OCI-LY7 (cell line): ENCODE measurements at regions not wholly inside any gene's neighbourhood (a gene's known extent, or its start where the extent isn't known, plus 50 kb on each side); places are given as distances from the start of the nearest gene placed in this dataset.

Source experiments
- BruUV-seq: library from RNA; stranded (reverse); fragments of 400-500 nt; replicated peaks from 2 replicates; lab custom pipeline; 2021; lab: Mats Ljungman, UMichigan
- CTCF ChIA-PET: fragments of 300-600 bp; sonication (Branson Sonifier 250); formaldehyde crosslinking; loops from one replicate; lab custom pipeline; 2022; ENCODE audit warnings: antibody characterized with exemption; ENCODE audit not compliant: unreplicated experiment; lab: Charles Lee
- POLR2A ChIA-PET: fragments of 300-600 bp; sonication (Branson Sonifier 250); formaldehyde crosslinking; loops from one replicate; lab custom pipeline; 2022; ENCODE audit warnings: antibody characterized with exemption; lab: Charles Lee
- DNase-seq: peaks from one replicate; pipeline ENCODE4 v3.0.0-alpha.2; 2015; ENCODE audit warnings: low spot score
- H2AFZ ChIP-seq: fragments of 200-600 bp; sonication (generic), shearing (Covaris generic); 2 replicates; pipeline ENCODE4 v1.6.1; 2014; ENCODE audit warnings: mild to moderate bottlenecking, antibody characterized with exemption, low read length, moderate library complexity
- H3K27ac ChIP-seq: fragments of 200-600 bp; sonication (generic); 2 replicates; pipeline ENCODE4 v1.5.1; 2014; ENCODE audit warnings: mixed run types, low read depth, mild to moderate bottlenecking, moderate library complexity, low read length, inconsistent platforms; ENCODE audit not compliant: poor library complexity, severe bottlenecking
- H3K36me3 ChIP-seq: fragments of 200-600 bp; sonication (generic); 2 replicates; pipeline ENCODE4 v1.6.1; 2014; ENCODE audit warnings: mild to moderate bottlenecking, antibody characterized with exemption, low read length, moderate library complexity, mixed read lengths; ENCODE audit not compliant: insufficient read depth
- H3K4me1 ChIP-seq: fragments of 200-600 bp; sonication (generic); 2 replicates; pipeline ENCODE4 v1.5.1; 2014; ENCODE audit warnings: mild to moderate bottlenecking, low read length; ENCODE audit not compliant: insufficient read depth, poor library complexity, severe bottlenecking
- H3K4me2 ChIP-seq: fragments of 200-600 bp; sonication (generic); 2 replicates; pipeline ENCODE4 v1.6.1; 2014; ENCODE audit warnings: mild to moderate bottlenecking, low read length
- H3K4me3 ChIP-seq: fragments of 200-600 bp; sonication (generic); 2 replicates; pipeline ENCODE4 v1.5.1; 2014; ENCODE audit warnings: mild to moderate bottlenecking, low read depth, low read length; ENCODE audit not compliant: poor library complexity, severe bottlenecking
- H3K79me2 ChIP-seq: fragments of 200-600 bp; sonication (generic); 2 replicates; pipeline ENCODE4 v1.6.1; 2016; ENCODE audit warnings: low read depth, mild to moderate bottlenecking, low read length, moderate library complexity, mixed read lengths; ENCODE audit not compliant: insufficient read depth
- H3K9me2 ChIP-seq: fragments of 200-600 bp; sonication (generic); 2 replicates; pipeline ENCODE4 v1.6.1; 2016; ENCODE audit warnings: mild to moderate bottlenecking, low read length, mixed read lengths; ENCODE audit not compliant: insufficient read depth
- H3K9me3 ChIP-seq: fragments of 200-600 bp; sonication (generic); 2 replicates; pipeline ENCODE4 v1.6.1; 2014; ENCODE audit warnings: mild to moderate bottlenecking, mixed run types, low read length, mixed read lengths
- H4K20me1 ChIP-seq: fragments of 200-600 bp; sonication (generic); 2 replicates; pipeline ENCODE4 v1.6.1; 2014; ENCODE audit warnings: mild to moderate bottlenecking, antibody characterized with exemption, low read length, moderate library complexity, mixed read lengths; ENCODE audit not compliant: insufficient read depth
- EZH2phosphoT487 ChIP-seq: fragments of 200-600 bp; sonication (generic); IDR thresholded peaks from 2 replicates; pipeline ENCODE4 v1.6.1; 2018; ENCODE audit warnings: low read depth, borderline replicate concordance, mild to moderate bottlenecking, mixed run types, antibody characterized with exemption, low read length, moderate library complexity, mixed read lengths
- intact Hi-C: fragments of 100-400 bp; cut with micrococcal nuclease; formaldehyde crosslinking; loops from one replicate; pipeline ENCODE4 v1.10.0; 2022; ENCODE audit not compliant: unreplicated experiment
- TF ChIP-seq, protein P1 (sequence below): fragments of 200-600 bp; sonication (generic); conservative IDR thresholded peaks from 2 replicates; pipeline ENCODE4 v1.5.1; 2014; ENCODE audit warnings: mild to moderate bottlenecking, antibody characterized with exemption, low read length, moderate library complexity, mixed read lengths

GRCh38 chr16:85541181-85541580 lies 71.9 kb upstream of the GSE1 start:
- Histone ChIP-seq H3K9me2 (no peaks in the 10 kb centered on the region), H3K4me3 (no peak overlapping the region), H3K4me2 (no peak overlapping the region), H3K4me1 (no peaks in the 10 kb centered on the region), H4K20me1 (no peaks in the 10 kb centered on the region), H3K79me2 (no peaks in the 10 kb centered on the region), H3K27ac (no peak overlapping the region), H3K9me3 (no peaks in the 10 kb centered on the region), H2AFZ (no peak overlapping the region), H3K36me3 (no peaks in the 10 kb centered on the region)
- DNase-seq: no peak
- BruUV-seq: no TSS peak
- TF ChIP-seq EZH2phosphoT487: no peak
- TF ChIP-seq, protein P1, sequence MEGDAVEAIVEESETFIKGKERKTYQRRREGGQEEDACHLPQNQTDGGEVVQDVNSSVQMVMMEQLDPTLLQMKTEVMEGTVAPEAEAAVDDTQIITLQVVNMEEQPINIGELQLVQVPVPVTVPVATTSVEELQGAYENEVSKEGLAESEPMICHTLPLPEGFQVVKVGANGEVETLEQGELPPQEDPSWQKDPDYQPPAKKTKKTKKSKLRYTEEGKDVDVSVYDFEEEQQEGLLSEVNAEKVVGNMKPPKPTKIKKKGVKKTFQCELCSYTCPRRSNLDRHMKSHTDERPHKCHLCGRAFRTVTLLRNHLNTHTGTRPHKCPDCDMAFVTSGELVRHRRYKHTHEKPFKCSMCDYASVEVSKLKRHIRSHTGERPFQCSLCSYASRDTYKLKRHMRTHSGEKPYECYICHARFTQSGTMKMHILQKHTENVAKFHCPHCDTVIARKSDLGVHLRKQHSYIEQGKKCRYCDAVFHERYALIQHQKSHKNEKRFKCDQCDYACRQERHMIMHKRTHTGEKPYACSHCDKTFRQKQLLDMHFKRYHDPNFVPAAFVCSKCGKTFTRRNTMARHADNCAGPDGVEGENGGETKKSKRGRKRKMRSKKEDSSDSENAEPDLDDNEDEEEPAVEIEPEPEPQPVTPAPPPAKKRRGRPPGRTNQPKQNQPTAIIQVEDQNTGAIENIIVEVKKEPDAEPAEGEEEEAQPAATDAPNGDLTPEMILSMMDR: no peak
- CTCF ChIA-PET: no interaction called here
- POLR2A ChIA-PET: interaction anchor here (0.5 kb wide), 1 partner anchor 63 kb away, joined by 3 read pairs; no protein-coding TSS in a partner anchor
- intact Hi-C loops: no loop called here

DNA sequence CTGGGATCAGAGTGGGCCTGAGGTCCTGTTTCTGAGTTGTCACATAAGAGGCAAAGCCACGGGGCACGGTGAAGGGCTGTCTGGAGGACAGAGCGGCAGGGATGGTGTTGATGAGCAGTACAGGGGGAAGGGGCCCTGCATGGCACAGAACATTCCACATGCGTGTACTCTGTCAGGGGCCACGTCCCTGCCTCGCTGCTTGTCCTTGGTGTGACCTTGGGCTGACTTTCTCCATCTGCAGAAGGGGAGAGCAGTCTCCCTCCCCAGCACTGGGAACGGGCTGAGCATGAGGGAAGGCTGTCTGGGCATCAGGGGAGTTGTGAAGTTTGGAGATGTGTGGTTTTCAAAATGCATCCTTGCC lies 71.5 kb upstream of the GSE1 start:
- Histone ChIP-seq H3K4me3 (no peak overlapping the region), H2AFZ (no peak overlapping the region), H3K4me2 (no peak overlapping the region), H3K4me1 (no peaks in the 10 kb centered on the region), H3K79me2 (no peaks in the 10 kb centered on the region), H3K9me2 (no peaks in the 10 kb centered on the region), H3K36me3 (no peaks in the 10 kb centered on the region), H3K27ac (no peak overlapping the region), H4K20me1 (no peaks in the 10 kb centered on the region), H3K9me3 (no peaks in the 10 kb centered on the region)
- BruUV-seq: no TSS peak
- ChIA-PET CTCF (no interaction called here), POLR2A (no interaction called here)
- TF ChIP-seq, protein P1: no peak
- no peak for TF ChIP-seq EZH2phosphoT487
- intact Hi-C loops: no loop called here
- DNase-seq: no peak

DNA sequence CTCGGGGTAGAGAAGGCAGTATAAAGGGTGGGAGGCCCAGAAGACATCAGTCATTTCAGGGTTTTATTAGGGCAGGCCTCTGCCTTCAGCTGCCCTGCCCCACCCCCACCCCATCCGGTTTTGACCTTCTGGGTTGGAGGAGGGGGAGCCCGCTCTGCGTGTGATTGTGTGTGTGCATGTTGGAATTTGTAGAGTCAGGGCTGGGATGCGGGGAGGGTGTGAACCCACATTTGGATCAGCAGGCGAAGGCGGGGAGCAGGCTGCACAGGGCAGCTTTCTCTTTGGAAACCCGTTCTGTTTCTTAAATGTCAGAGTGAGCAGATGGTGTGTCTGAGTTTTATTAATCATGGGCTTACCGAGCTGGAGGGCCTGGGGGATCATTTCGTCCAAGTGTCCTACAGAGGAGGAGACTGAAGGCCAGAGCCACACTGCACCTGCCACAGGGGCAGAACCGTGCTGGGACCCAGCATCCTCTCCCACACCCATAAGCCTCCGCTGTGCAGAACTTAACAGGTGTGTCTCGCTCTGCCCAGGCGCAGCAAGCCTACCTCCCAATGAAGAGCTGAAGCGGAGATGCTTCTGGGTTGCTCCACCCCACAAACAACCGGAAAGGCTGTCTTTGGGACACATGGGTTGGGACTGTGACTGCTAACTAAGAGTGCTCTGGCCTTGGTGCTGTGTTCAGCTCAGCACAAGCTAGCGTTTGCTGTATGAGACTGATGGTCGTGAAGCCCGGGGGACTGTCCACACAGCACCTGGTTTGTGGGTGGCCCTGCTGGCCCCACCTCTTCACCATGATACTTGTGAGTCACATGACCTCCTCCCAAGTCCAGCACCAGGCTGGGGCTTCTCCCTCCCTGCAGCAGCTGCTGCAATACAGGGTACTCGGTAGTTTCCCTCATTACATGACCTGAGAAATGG lies 70.9 kb upstream of the GSE1 start:
- Histone ChIP-seq H3K9me2 (no peaks in the 10 kb centered on the region), H4K20me1 (no peaks in the 10 kb centered on the region), H3K4me2 (no peak overlapping the region), H3K4me1 (no peaks in the 10 kb centered on the region), H3K9me3 (no peaks in the 10 kb centered on the region), H2AFZ (no peak overlapping the region), H3K79me2 (no peaks in the 10 kb centered on the region), H3K36me3 (no peaks in the 10 kb centered on the region), H3K27ac (no peak overlapping the region), H3K4me3 (no peak overlapping the region)
- ChIA-PET CTCF (no interaction called here), POLR2A (no interaction called here)
- no peak for TF ChIP-seq EZH2phosphoT487
- TF ChIP-seq, protein P1: no peak
- intact Hi-C loops: no loop called here
- DNase-seq: no peak
- BruUV-seq: no TSS peak
